ENCODE measurements at regions not wholly inside any gene's neighbourhood (a gene's known extent, or its start where the extent isn't known, plus 50 kb on each side); places are given as distances from the start of the nearest gene placed in this dataset.

DNA sequence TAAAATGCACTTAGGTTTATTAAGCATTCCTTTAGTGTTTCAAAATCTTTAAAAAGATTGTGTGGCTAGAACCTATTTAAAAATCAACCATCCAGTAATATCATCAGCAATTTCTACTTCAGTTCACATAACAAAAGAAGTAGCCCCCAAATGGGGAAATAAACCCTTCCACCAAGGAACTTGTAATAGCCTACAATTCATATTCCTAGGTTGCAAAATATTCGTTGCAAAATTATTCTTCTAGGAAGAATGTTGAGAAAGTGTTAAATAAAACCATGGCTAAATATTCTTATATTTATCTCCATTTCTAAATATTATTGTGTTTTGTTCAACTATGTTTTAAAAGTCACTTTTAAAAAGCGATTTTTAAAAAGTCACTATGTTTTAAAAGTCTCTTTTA is 177.9 kb upstream of the PRLR start:
- no peak for TF ChIP-seq POLR2AphosphoS5 (IDR thresholded peaks at IDR 0.05; ENCODE audit: low read depth, low read length)
- TF ChIP-seq SP1 (IDR thresholded peaks at IDR 0.05; ENCODE audit: low read depth, low read length): no peak

Measured in H1 (cell line).